GM12891 (cell line): ENCODE measurements at regions not wholly inside any gene's neighbourhood (a gene's known extent, or its start where the extent isn't known, plus 50 kb on each side); places are given as distances from the start of the nearest gene placed in this dataset.

ENCODE experiments used
- PAX5 ChIP-seq: IDR thresholded peaks from 2 replicates; pipeline ENCODE4 v1.6.1; 2011; ENCODE audit warnings: low read length, moderate library complexity, mild to moderate bottlenecking; ENCODE audit not compliant: insufficient read depth, severe bottlenecking
- POLR2A ChIP-seq: IDR thresholded peaks from 2 replicates; pipeline ENCODE4 v1.6.1; 2011; ENCODE audit warnings: low read depth, low read length, control low read depth
- POLR2AphosphoS5 ChIP-seq: IDR thresholded peaks from 2 replicates; pipeline ENCODE4 v1.6.1; 2011; ENCODE audit warnings: low read depth, low read length, control low read depth
- TAF1 ChIP-seq: IDR thresholded peaks from 2 replicates; pipeline ENCODE4 v1.6.1; 2011; ENCODE audit warnings: low read depth, low read length, control low read depth

DNA sequence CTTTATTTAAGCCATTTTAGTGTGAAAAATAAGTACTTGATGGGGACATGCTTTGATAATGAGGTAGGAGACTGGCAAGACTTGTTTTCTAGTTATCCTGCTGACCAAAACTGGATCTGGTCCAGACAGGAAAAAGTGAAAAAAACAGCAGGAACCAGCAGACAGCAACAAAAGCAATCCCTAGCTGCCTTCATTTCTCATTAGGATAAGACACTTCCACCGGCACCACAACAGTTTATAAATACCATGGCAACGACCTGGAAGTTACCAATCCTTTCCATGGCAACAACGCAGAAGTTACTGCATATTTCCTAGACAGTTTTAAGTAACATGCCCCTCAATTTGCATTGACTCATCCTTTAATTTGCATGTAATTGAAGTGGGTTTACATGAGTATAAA, 993.8 kb upstream of the NCAM2 start:
- TF ChIP-seq TAF1 (no peak), PAX5 (no peak), POLR2A (no peak), POLR2AphosphoS5 (no peak)
